H1 (cell line): ENCODE measurements at regions not wholly inside any gene's neighbourhood (a gene's known extent, or its start where the extent isn't known, plus 50 kb on each side); places are given as distances from the start of the nearest gene placed in this dataset.
A peak's percentile ranks its signal among the peaks of the same experiment; 100 is the strongest.

Source experiments
- CTCF ChIA-PET: fragments of 300-600 bp; sonication (Branson Sonifier 250); formaldehyde crosslinking; loops from one replicate; lab custom pipeline; 2021; ENCODE audit not compliant: partially characterized antibody; lab: Charles Lee
- POLR2A ChIA-PET: fragments of 300-600 bp; sonication (Branson Sonifier 250); formaldehyde crosslinking; loops from one replicate; lab custom pipeline; 2021; ENCODE audit warnings: inconsistent platforms; ENCODE audit not compliant: partially characterized antibody; lab: Charles Lee
- DNase-seq, 2 experiments: peaks; one replicate each; pipeline versions ENCODE4 v3.0.0 to v3.0.0-alpha.2; 2010 to 2022; ENCODE audit warnings: low spot score in 2 of 2, low read depth in 1 of 2, mixed read lengths in 1 of 2
- FAIRE-seq: peaks from 2 replicates; lab custom pipeline; 2011; peaks lifted over from hg19 to GRCh38; lab: Jason Lieb, UNC
- H2AFZ ChIP-seq: 2 replicates; pipeline ENCODE4 v1.8.1; 2012; ENCODE audit warnings: low read length, inconsistent platforms
- H2AK5ac ChIP-seq: 2 replicates; pipeline ENCODE4 v1.6.1; 2013; ENCODE audit warnings: low read depth, low read length
- H2BK120ac ChIP-seq: replicated peaks from 2 replicates; pipeline ENCODE3; 2013; ENCODE audit warnings: low read depth, low read length, inconsistent platforms
- H2BK12ac ChIP-seq: 2 replicates; pipeline ENCODE4 v1.6.1; 2013; ENCODE audit warnings: low read depth, low read length
- H2BK15ac ChIP-seq: 2 replicates; pipeline ENCODE4 v1.6.1; 2013; ENCODE audit warnings: low read length
- H2BK20ac ChIP-seq: 2 replicates; pipeline ENCODE4 v1.6.1; 2013; ENCODE audit warnings: low read length
- H2BK5ac ChIP-seq: 2 replicates; pipeline ENCODE4 v1.6.1; 2013; ENCODE audit warnings: low read depth, low read length
- H3K14ac ChIP-seq: 2 replicates; pipeline ENCODE4 v1.6.1; 2013; ENCODE audit warnings: inconsistent platforms; ENCODE audit not compliant: insufficient read length
- H3K18ac ChIP-seq: 2 replicates; pipeline ENCODE4 v1.6.1; 2013; ENCODE audit warnings: low read length; ENCODE audit errors: extremely low read depth
- H3K23ac ChIP-seq: 2 replicates; pipeline ENCODE4 v1.6.1; 2013; ENCODE audit warnings: inconsistent platforms; ENCODE audit not compliant: insufficient read length
- H3K23me2 ChIP-seq: 2 replicates; pipeline ENCODE4 v1.6.1; 2013; ENCODE audit warnings: low read depth, low read length
- H3K27ac ChIP-seq: 2 replicates; pipeline ENCODE4 v1.6.1; 2011; ENCODE audit warnings: low read depth, low read length, inconsistent platforms
- H3K27me3 ChIP-seq, 4 experiments: replicated peaks in 1 of 4; 1 replicate in 1 of 4; 2 replicates in 3 of 4; pipeline versions ENCODE4 v1.6.1 to v1.8.1; 2011 to 2013; ENCODE audit warnings: low read length in 3 of 4, mild to moderate bottlenecking in 3 of 4, inconsistent platforms in 2 of 4, mixed read lengths in 2 of 4, moderate library complexity in 1 of 4; ENCODE audit not compliant: control insufficient read depth in 3 of 4, insufficient read depth in 3 of 4; ENCODE audit errors: extremely low read depth in 1 of 4
- H3K36me3 ChIP-seq, 4 experiments: 2 replicates each; pipeline versions ENCODE4 v1.6.1 to v1.8.1; 2011 to 2013; ENCODE audit warnings: mild to moderate bottlenecking in 4 of 4, low read length in 3 of 4, moderate library complexity in 2 of 4, control low read depth in 1 of 4, inconsistent platforms in 1 of 4; ENCODE audit not compliant: insufficient read depth in 4 of 4, control insufficient read depth in 2 of 4
- H3K4ac ChIP-seq: replicated peaks from 2 replicates; pipeline ENCODE3; 2013; ENCODE audit warnings: low read length, low read depth, mixed read lengths, inconsistent platforms; ENCODE audit not compliant: insufficient read length
- H3K4me1 ChIP-seq, 4 experiments: replicated peaks in 1 of 4; 1 replicate in 1 of 4; 2 replicates in 3 of 4; pipeline versions ENCODE4 v1.6.1 to v1.8.1; 2011 to 2013; ENCODE audit warnings: low read length in 3 of 4, inconsistent platforms in 2 of 4, mixed read lengths in 1 of 4; ENCODE audit not compliant: insufficient read depth in 4 of 4, control insufficient read depth in 3 of 4
- H3K4me2 ChIP-seq, 2 experiments: 2 replicates each; pipeline versions ENCODE4 v1.6.1 to v1.8.1; 2011 to 2013; ENCODE audit warnings: low read depth in 2 of 2, low read length in 2 of 2, control low read depth in 1 of 2, inconsistent platforms in 1 of 2, mild to moderate bottlenecking in 1 of 2; ENCODE audit not compliant: insufficient read depth in 1 of 2
- H3K4me3 ChIP-seq, 4 experiments: fragments of 200-600, 300-600 bp in 1 of 4; sonication (generic), shearing (Covaris generic), sonication (Bioruptor Twin) in 1 of 4; 2 replicates each; pipeline versions ENCODE4 v1.5.1 to v1.8.1; 2011 to 2016; ENCODE audit warnings: low read length in 4 of 4, low read depth in 3 of 4, control low read depth in 2 of 4, inconsistent platforms in 2 of 4, mild to moderate bottlenecking in 2 of 4, mixed read lengths in 1 of 4, moderate library complexity in 1 of 4; ENCODE audit not compliant: insufficient read depth in 2 of 4; ENCODE audit errors: extremely low read depth in 1 of 4
- H3K56ac ChIP-seq: replicated peaks from 2 replicates; pipeline ENCODE3; 2013; ENCODE audit warnings: low read depth, mild to moderate bottlenecking, mixed read lengths, low read length, inconsistent platforms; ENCODE audit not compliant: insufficient read length
- H3K79me1 ChIP-seq: 2 replicates; pipeline ENCODE4 v1.6.1; 2013; ENCODE audit warnings: low read depth, low read length, control low read depth
- H3K79me2 ChIP-seq, 2 experiments: 2 replicates each; pipeline versions ENCODE4 v1.6.1 to v1.8.1; 2012 to 2013; ENCODE audit warnings: low read length in 2 of 2, mild to moderate bottlenecking in 2 of 2, inconsistent platforms in 1 of 2; ENCODE audit not compliant: insufficient read depth in 2 of 2, control insufficient read depth in 1 of 2
- H3K9ac ChIP-seq, 4 experiments: replicated peaks in 1 of 4; 1 replicate in 1 of 4; 2 replicates in 3 of 4; pipeline versions ENCODE4 v1.6.1 to v1.8.1; 2011 to 2013; ENCODE audit warnings: low read depth in 3 of 4, low read length in 3 of 4, control low read depth in 2 of 4, mild to moderate bottlenecking in 2 of 4, moderate library complexity in 2 of 4, inconsistent platforms in 1 of 4; ENCODE audit errors: extremely low read depth in 1 of 4
- H3K9me3 ChIP-seq, 2 experiments: 2 replicates each; pipeline versions ENCODE4 v1.6.1 to v1.8.1; 2012 to 2013; ENCODE audit warnings: mild to moderate bottlenecking in 2 of 2, moderate library complexity in 2 of 2, control low read depth in 1 of 2, inconsistent platforms in 1 of 2, low read depth in 1 of 2, low read length in 1 of 2, mixed read lengths in 1 of 2; ENCODE audit not compliant: insufficient read depth in 2 of 2
- H4K20me1 ChIP-seq, 2 experiments: replicated peaks in 1 of 2; 2 replicates each; pipeline versions ENCODE3 to v1.8.1; 2011 to 2013; ENCODE audit warnings: inconsistent platforms in 2 of 2, low read length in 2 of 2, mild to moderate bottlenecking in 1 of 2; ENCODE audit not compliant: insufficient read depth in 2 of 2, control insufficient read depth in 1 of 2
- H4K5ac ChIP-seq: 2 replicates; pipeline ENCODE4 v1.6.1; 2013; ENCODE audit warnings: low read length, low read depth, mixed read lengths, inconsistent platforms; ENCODE audit not compliant: insufficient read length
- H4K8ac ChIP-seq: 2 replicates; pipeline ENCODE4 v1.8.0; 2013; ENCODE audit warnings: mild to moderate bottlenecking, moderate library complexity, low read length, inconsistent platforms; ENCODE audit not compliant: insufficient read depth; ENCODE audit errors: extremely low read depth
- H4K91ac ChIP-seq: replicated peaks from 2 replicates; pipeline ENCODE3; 2013; ENCODE audit warnings: low read length, mixed read lengths, inconsistent platforms; ENCODE audit not compliant: insufficient read length
- ASH2L ChIP-seq: fragments of 200-600, 300-600 bp; sonication (generic); IDR thresholded peaks from one replicate; pipeline ENCODE4 v1.7.1; 2017; ENCODE audit warnings: low read length
- FOSL1 ChIP-seq: IDR thresholded peaks from 2 replicates; pipeline ENCODE4 v1.6.1; 2011; ENCODE audit warnings: mild to moderate bottlenecking, low read depth, low read length, moderate library complexity; ENCODE audit not compliant: insufficient read depth
- HDAC2 ChIP-seq, 2 experiments: fragments of 300-600 bp in 1 of 2; sonication (generic) in 1 of 2; IDR thresholded peaks; 2 replicates each; pipeline ENCODE4 v1.6.1; 2011 to 2012; ENCODE audit warnings: low read depth in 2 of 2, low read length in 2 of 2, mild to moderate bottlenecking in 2 of 2, moderate library complexity in 2 of 2, borderline replicate concordance in 1 of 2, inconsistent platforms in 1 of 2
- NRF1 ChIP-seq: IDR thresholded peaks from 2 replicates; pipeline ENCODE4 v1.6.1; 2011; ENCODE audit warnings: mild to moderate bottlenecking, low read depth, low read length, improper control_type of control experiment
- RFX5 ChIP-seq: IDR thresholded peaks from 2 replicates; pipeline ENCODE4 v1.6.1; 2011; ENCODE audit warnings: low read depth, low read length, improper control_type of control experiment, borderline replicate concordance
- SIN3A ChIP-seq, 2 experiments: IDR thresholded peaks in 1 of 2; conservative IDR thresholded peaks in 1 of 2; 2 replicates each; pipeline ENCODE4 v1.6.1; 2011 to 2012; ENCODE audit warnings: low read length in 2 of 2, improper control_type of control experiment in 1 of 2, low read depth in 1 of 2, mild to moderate bottlenecking in 1 of 2
- SP1 ChIP-seq: IDR thresholded peaks from 2 replicates; pipeline ENCODE4 v1.6.1; 2011; ENCODE audit warnings: low read depth, low read length
- TBP ChIP-seq: IDR thresholded peaks from 2 replicates; pipeline ENCODE4 v1.6.1; 2011; ENCODE audit warnings: low read depth, low read length, improper control_type of control experiment
- WGBS, 2 experiments: shearing (Covaris generic) in 1 of 2; methylation state at CpG; one replicate each; pipeline versions ENCODE4 v1.1.6 to v1.1.7; 2013 to 2015; ENCODE audit warnings: low lambda C conversion rate in 2 of 2, mixed read lengths in 2 of 2, inconsistent platforms in 1 of 2, low coverage in 1 of 2, missing lambda C conversion rate in 1 of 2; ENCODE audit not compliant: insufficient replicate concordance in 2 of 2, insufficient coverage in 1 of 2, insufficient read length in 1 of 2; ENCODE audit errors: extremely low coverage in 1 of 2, missing lambda C conversion rate in 1 of 2; 5-methylcytosine and 5-hydroxymethylcytosine counted together
- TF ChIP-seq, protein P1 (sequence below): IDR thresholded peaks from 2 replicates; pipeline ENCODE4 v1.6.1; 2011; ENCODE audit warnings: low read depth, mild to moderate bottlenecking, low read length; ENCODE audit not compliant: insufficient read depth
- TF ChIP-seq, protein P2 (sequence below), 3 experiments: IDR thresholded peaks; 1 replicate in 2 of 3; 2 replicates in 1 of 3; pipeline versions ENCODE4 v1.5.1 to v1.6.1; 2011; ENCODE audit warnings: low read length in 3 of 3, mild to moderate bottlenecking in 3 of 3, inconsistent platforms in 2 of 3, low read depth in 1 of 3, moderate library complexity in 1 of 3; ENCODE audit not compliant: insufficient read depth in 1 of 3; ENCODE audit errors: control extremely low read depth in 1 of 3

DNA sequence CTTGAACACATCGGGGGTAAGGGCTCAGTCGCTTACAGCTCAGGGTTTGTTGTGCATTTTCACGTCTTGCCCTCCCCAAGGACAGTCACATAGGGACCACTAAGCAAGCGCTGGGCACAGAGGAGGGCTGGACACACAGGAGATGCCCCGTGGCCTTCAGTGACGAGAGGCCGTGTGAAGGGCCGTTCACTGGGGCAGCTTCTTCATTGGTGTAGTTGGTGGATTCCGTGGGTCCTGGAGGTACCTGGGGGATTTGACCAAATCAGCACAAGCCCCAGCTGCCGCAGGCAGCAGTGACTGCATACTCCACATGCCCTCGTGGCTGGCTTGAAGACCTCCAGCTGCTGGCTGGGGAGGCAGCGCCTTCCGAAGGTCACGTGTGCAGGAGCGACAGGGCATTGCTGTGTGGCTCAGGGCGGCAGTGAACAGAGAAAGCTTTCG is 100.8 kb upstream of the C1orf174 start:
- Histone ChIP-seq H3K79me2 (no peaks in the 10 kb centered on the region), H3K4me1 (no peaks in the 10 kb centered on the region; a peak in 1 of 7 replicates), H2BK120ac (no peak overlapping the region), H3K36me3 (no peaks in the 10 kb centered on the region), H3K4ac (no peak overlapping the region), H2BK20ac (no peak overlapping the region), H2AK5ac (no peak overlapping the region), H4K20me1 (no peaks in the 10 kb centered on the region), H3K27ac (no peak overlapping the region), H4K8ac (no peak overlapping the region), H2BK5ac (no peak overlapping the region), H3K18ac (no peak overlapping the region), H3K9me3 (no peaks in the 10 kb centered on the region), H4K91ac (no peak overlapping the region), H3K23ac (no peak overlapping the region), H3K27me3 (no peaks in the 10 kb centered on the region), H3K14ac (no peak overlapping the region), H3K23me2 (no peaks in the 10 kb centered on the region), H3K9ac (no peak overlapping the region), H3K56ac (no peak overlapping the region), H3K4me2 (no peak overlapping the region), H2BK12ac (no peak overlapping the region), H4K5ac (no peak overlapping the region), H3K4me3 (no peak overlapping the region), H2BK15ac (no peak overlapping the region), H3K79me1 (no peaks in the 10 kb centered on the region), H2AFZ (no peak overlapping the region)
- FAIRE-seq (no peak), DNase-seq (no peak)
- ChIA-PET POLR2A (no interaction called here), CTCF (no interaction called here)
- WGBS, 2 experiments = 93% methylated on average over 17 of the region's 17 CpGs; no CpG with 5 or more reads in 1 of the 2 experiments
- TF ChIP-seq SIN3A (conservative IDR thresholded peaks at IDR 0.05 in 1 of 2, IDR thresholded peaks at IDR 0.05 in 1 of 2; ENCODE audit: low read depth in 1 of 2, low read length in 2 of 2) = no peak
- no peak for TF ChIP-seq ASH2L
- TF ChIP-seq RFX5 = no peak
- TF ChIP-seq SP1 = no peak
- no peak for TF ChIP-seq HDAC2 (IDR thresholded peaks at IDR 0.05; ENCODE audit: borderline replicate concordance in 1 of 2, low read depth in 2 of 2, low read length in 2 of 2)
- TF ChIP-seq, protein P1, sequence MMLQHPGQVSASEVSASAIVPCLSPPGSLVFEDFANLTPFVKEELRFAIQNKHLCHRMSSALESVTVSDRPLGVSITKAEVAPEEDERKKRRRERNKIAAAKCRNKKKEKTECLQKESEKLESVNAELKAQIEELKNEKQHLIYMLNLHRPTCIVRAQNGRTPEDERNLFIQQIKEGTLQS = no peak
- TF ChIP-seq NRF1 = no peak
- no peak for TF ChIP-seq TBP
- no peak for TF ChIP-seq FOSL1
- TF ChIP-seq, protein P2, sequence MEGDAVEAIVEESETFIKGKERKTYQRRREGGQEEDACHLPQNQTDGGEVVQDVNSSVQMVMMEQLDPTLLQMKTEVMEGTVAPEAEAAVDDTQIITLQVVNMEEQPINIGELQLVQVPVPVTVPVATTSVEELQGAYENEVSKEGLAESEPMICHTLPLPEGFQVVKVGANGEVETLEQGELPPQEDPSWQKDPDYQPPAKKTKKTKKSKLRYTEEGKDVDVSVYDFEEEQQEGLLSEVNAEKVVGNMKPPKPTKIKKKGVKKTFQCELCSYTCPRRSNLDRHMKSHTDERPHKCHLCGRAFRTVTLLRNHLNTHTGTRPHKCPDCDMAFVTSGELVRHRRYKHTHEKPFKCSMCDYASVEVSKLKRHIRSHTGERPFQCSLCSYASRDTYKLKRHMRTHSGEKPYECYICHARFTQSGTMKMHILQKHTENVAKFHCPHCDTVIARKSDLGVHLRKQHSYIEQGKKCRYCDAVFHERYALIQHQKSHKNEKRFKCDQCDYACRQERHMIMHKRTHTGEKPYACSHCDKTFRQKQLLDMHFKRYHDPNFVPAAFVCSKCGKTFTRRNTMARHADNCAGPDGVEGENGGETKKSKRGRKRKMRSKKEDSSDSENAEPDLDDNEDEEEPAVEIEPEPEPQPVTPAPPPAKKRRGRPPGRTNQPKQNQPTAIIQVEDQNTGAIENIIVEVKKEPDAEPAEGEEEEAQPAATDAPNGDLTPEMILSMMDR (IDR thresholded peaks at IDR 0.05; ENCODE audit: control extremely low read depth in 1 of 3, insufficient read depth in 1 of 3, low read depth in 1 of 3, low read length in 3 of 3) = peak in 1 of 3 experiments; percentile 3; a peak in 1 of 4 replicates
